ENCODE measurements at regions not wholly inside any gene's neighbourhood (a gene's known extent, or its start where the extent isn't known, plus 50 kb on each side); places are given as distances from the start of the nearest gene placed in this dataset.

- H4K20me1 ChIP-seq, result no peaks in the 10 kb centered on the region
- H3K4me2 ChIP-seq, result no peak overlapping the region
- no peak for TF ChIP-seq Cebpa-rat (IDR thresholded peaks at IDR 0.05)
- peaks cover 0 to 32% (median 12%) of the 10 kb centered on the region in 11 experiments; a peak in 15 of 22 replicates for H3K9me3 ChIP-seq (replicated peaks in 1 of 11)
- H3K36me3 ChIP-seq, result no peaks in the 10 kb centered on the region
- H3K27ac ChIP-seq, result no peak overlapping the region
- H3K4me1 ChIP-seq, result no peaks in the 10 kb centered on the region
- H3K4me3 ChIP-seq, result no peak overlapping the region
- H3K27me3 ChIP-seq, result no peaks in the 10 kb centered on the region
- no peak overlapping the region for H3K9ac ChIP-seq
Observed at GRCh38 chr2:150309311-150310080, 178.0 kb downstream of the RND3 start.

- Histone ChIP-seq H3K4me2 (no peak overlapping the region), H3K27me3 (no peaks in the 10 kb centered on the region), H3K4me1 (no peaks in the 10 kb centered on the region), H3K9me3 (replicated peaks in 1 of 11) (peaks cover 15 to 38% (median 26%) of the 10 kb centered on the region in 11 experiments), H3K36me3 (no peaks in the 10 kb centered on the region), H3K27ac (no peak overlapping the region), H3K9ac (no peak overlapping the region), H3K4me3 (no peak overlapping the region), H4K20me1 (no peaks in the 10 kb centered on the region)
- TF ChIP-seq Cebpa-rat (IDR thresholded peaks at IDR 0.05), result no peak
Observed at GRCh38 chr2:150307258-150307657, 180.2 kb downstream of the RND3 start.

- H3K36me3 ChIP-seq, result no peaks in the 10 kb centered on the region
- no peak overlapping the region for H3K9ac ChIP-seq
- H3K4me1 ChIP-seq, result no peaks in the 10 kb centered on the region
- H3K4me3 ChIP-seq, result no peak overlapping the region
- peaks cover 24 to 37% (median 26%) of the 10 kb centered on the region in 11 experiments for H3K9me3 ChIP-seq (replicated peaks in 1 of 11)
- no peaks in the 10 kb centered on the region for H4K20me1 ChIP-seq
- TF ChIP-seq Cebpa-rat (IDR thresholded peaks at IDR 0.05), result no peak
- H3K27me3 ChIP-seq, result no peaks in the 10 kb centered on the region
- no peak overlapping the region for H3K4me2 ChIP-seq
- no peak overlapping the region for H3K27ac ChIP-seq
Observed at GRCh38 chr2:150303281-150303680, 184.2 kb downstream of the RND3 start.

- H3K9me3 ChIP-seq (replicated peaks in 1 of 11), result peaks cover 15 to 23% (median 18%) of the 10 kb centered on the region in 11 experiments
Observed at GRCh38 chr2:150298571-150299305, 188.7 kb downstream of the RND3 start.

GRCh38 chr2:150296770-150297546, 190.5 kb downstream of the RND3 start:
- Histone ChIP-seq H3K27me3 (no peaks in the 10 kb centered on the region), H3K4me3 (no peak overlapping the region), H3K9me3 (replicated peaks in 1 of 11) (peaks cover 6 to 10% (median 8%) of the 10 kb centered on the region in 11 experiments; a peak in 20 of 22 replicates), H3K4me2 (no peak overlapping the region), H3K36me3 (no peaks in the 10 kb centered on the region), H4K20me1 (no peaks in the 10 kb centered on the region), H3K9ac (no peak overlapping the region), H3K27ac (no peak overlapping the region), H3K4me1 (peaks cover 0 to 9% (median 0%) of the 10 kb centered on the region in 10 experiments; a peak in 1 of 20 replicates)
- no peak for TF ChIP-seq Cebpa-rat (IDR thresholded peaks at IDR 0.05)

More at GRCh38 chr2:150298571-150299305, 188.7 kb downstream of the RND3 start:
- H3K4me3 ChIP-seq, result no peak overlapping the region
- no peak for TF ChIP-seq Cebpa-rat (IDR thresholded peaks at IDR 0.05)
- no peaks in the 10 kb centered on the region for H4K20me1 ChIP-seq
- no peak overlapping the region for H3K4me2 ChIP-seq
- no peaks in the 10 kb centered on the region for H3K27me3 ChIP-seq
- no peak overlapping the region for H3K27ac ChIP-seq
- no peaks in the 10 kb centered on the region for H3K36me3 ChIP-seq
- peaks cover 0 to 9% (median 0%) of the 10 kb centered on the region in 10 experiments; a peak in 1 of 20 replicates for H3K4me1 ChIP-seq
- H3K9ac ChIP-seq, result no peak overlapping the region

- Histone ChIP-seq H3K4me1 (peaks cover 0 to 9% (median 0%) of the 10 kb centered on the region in 10 experiments; a peak in 1 of 20 replicates), H3K27me3 (no peaks in the 10 kb centered on the region), H3K4me2 (no peak overlapping the region), H4K20me1 (no peaks in the 10 kb centered on the region), H3K9ac (no peak overlapping the region), H3K36me3 (no peaks in the 10 kb centered on the region), H3K27ac (no peak overlapping the region), H3K9me3 (replicated peaks in 1 of 11) (peaks cover 6 to 10% (median 8%) of the 10 kb centered on the region in 11 experiments; a peak in 20 of 22 replicates), H3K4me3 (no peak overlapping the region)
- no peak for TF ChIP-seq Cebpa-rat (IDR thresholded peaks at IDR 0.05)
Observed at GRCh38 chr2:150295544-150295943, 191.9 kb downstream of the RND3 start.

- Histone ChIP-seq H3K9ac (no peak overlapping the region), H3K27me3 (no peaks in the 10 kb centered on the region), H3K4me3 (no peak overlapping the region), H3K4me2 (no peak overlapping the region), H3K9me3 (replicated peaks in 1 of 11) (no peaks in the 10 kb centered on the region), H3K27ac (no peak overlapping the region), H3K36me3 (no peaks in the 10 kb centered on the region), H4K20me1 (no peaks in the 10 kb centered on the region), H3K4me1 (peaks cover 0 to 9% (median 0%) of the 10 kb centered on the region in 10 experiments; a peak in 1 of 20 replicates)
- no peak for TF ChIP-seq Cebpa-rat (IDR thresholded peaks at IDR 0.05)
Observed at GRCh38 chr2:150293771-150294170, 193.7 kb downstream of the RND3 start.

- no peaks in the 10 kb centered on the region for H4K20me1 ChIP-seq
- no peaks in the 10 kb centered on the region for H3K36me3 ChIP-seq
- no peak overlapping the region for H3K27ac ChIP-seq
- no peak overlapping the region for H3K4me2 ChIP-seq
- H3K9ac ChIP-seq, result no peak overlapping the region
- H3K9me3 ChIP-seq (replicated peaks in 1 of 11), result no peaks in the 10 kb centered on the region
- no peak overlapping the region for H3K4me3 ChIP-seq
- no peaks in the 10 kb centered on the region for H3K27me3 ChIP-seq
- no peak for TF ChIP-seq Cebpa-rat (IDR thresholded peaks at IDR 0.05)
- H3K4me1 ChIP-seq, result peaks cover 0 to 9% (median 0%) of the 10 kb centered on the region in 10 experiments; a peak in 1 of 20 replicates
Observed at GRCh38 chr2:150292807-150293206, 194.7 kb downstream of the RND3 start.

GRCh38 chr2:150292192-150292591, 195.3 kb downstream of the RND3 start:
- Histone ChIP-seq H3K36me3 (no peaks in the 10 kb centered on the region), H4K20me1 (no peaks in the 10 kb centered on the region), H3K9me3 (replicated peaks in 1 of 11) (no peaks in the 10 kb centered on the region), H3K4me2 (no peak overlapping the region), H3K4me1 (peaks cover 0 to 9% (median 0%) of the 10 kb centered on the region in 10 experiments; a peak in 1 of 20 replicates), H3K4me3 (no peak overlapping the region), H3K9ac (no peak overlapping the region), H3K27me3 (no peaks in the 10 kb centered on the region), H3K27ac (no peak overlapping the region)
- TF ChIP-seq Cebpa-rat (IDR thresholded peaks at IDR 0.05), result no peak
